Mucosa of gallbladder (tissue), 1 donor: ENCODE measurements at regions not wholly inside any gene's neighbourhood (a gene's known extent, or its start where the extent isn't known, plus 50 kb on each side); places are given as distances from the start of the nearest gene placed in this dataset.

Experiments used
- DNase-seq: peaks from one replicate; pipeline ENCODE4 v3.0.0-alpha.2; 2020; ENCODE audit warnings: low spot score
- donor health status: DM: no; HTN: no; CAD: no.

DNA sequence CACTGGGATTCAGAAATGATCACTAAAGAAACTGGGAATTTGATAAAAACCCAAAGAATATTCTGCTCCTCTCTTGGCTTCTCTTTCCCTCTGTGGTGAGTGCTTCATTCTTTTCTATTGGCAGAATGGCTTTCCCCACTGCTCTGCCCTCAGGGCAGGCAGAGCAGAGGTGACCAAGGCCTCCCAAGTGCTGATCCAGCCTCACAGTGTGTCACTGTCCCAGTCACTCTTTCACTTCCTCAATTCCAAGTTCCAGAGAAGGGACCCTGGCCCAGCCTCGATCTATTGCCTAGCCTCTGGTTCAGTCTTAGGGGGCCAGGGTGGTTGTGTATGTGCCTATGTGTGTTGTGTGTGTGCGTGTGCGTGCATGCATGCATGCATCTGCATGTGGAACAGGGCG is 180.6 kb upstream of the TMTC4 start:
- no peak for DNase-seq

DNA sequence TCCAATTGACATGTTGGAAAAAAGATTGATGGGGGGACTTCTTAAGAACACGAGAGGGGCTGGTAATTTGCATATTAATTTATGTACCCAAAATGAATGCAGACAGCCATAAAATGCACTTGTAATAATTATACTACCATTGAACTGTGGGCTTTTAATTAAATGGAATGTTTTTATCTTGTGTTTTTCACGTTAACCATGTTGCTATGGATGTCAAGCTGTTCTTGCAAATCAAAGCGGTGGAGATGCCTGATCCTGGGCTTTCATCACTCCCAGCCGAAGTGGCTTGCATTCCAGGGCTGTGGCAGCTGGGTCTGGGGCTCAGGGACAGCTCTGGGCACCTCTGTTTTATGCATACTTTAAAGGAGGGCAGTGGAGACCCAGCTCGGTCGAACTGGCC is 179.4 kb upstream of the TMTC4 start:
- no peak for DNase-seq

DNA sequence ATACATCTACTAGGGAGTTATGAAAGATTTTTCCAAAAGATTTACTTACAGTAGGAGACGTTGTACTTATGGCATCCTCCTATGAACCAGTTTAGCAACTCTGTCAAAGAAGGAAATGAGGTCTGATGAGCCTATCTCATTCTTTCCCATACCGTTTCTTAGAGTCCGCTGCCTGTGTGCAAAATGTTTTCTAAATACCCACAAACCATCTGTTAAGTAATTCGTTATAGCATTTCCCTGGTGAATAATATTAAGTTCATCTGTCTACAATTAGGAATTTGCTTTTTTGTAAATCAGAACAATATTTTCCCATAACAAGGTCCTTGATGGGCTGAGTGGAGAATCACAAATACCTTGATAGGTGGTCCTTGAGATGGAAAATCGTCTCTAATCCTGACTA is 178.8 kb upstream of the TMTC4 start:
- DNase-seq: no peak

DNA sequence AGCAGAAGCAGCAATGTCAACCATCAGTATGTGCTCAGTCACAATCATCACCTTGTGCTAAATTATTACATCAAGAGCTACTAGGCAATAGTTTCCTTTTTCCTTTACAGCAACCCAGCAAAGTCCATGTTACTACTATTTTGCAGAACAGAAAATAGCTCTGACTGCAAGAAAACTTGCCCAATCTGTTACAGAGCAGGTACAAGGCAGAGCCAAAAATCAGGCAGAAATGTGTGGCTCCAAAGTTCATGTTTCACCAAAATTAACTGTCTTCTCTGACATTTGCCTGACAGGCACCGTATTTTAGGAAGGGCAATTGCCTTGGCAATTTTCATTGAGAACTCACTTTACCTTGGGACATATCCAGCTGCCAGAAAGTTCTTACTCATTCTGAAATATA is 177.6 kb upstream of the TMTC4 start:
- DNase-seq: no peak

DNA sequence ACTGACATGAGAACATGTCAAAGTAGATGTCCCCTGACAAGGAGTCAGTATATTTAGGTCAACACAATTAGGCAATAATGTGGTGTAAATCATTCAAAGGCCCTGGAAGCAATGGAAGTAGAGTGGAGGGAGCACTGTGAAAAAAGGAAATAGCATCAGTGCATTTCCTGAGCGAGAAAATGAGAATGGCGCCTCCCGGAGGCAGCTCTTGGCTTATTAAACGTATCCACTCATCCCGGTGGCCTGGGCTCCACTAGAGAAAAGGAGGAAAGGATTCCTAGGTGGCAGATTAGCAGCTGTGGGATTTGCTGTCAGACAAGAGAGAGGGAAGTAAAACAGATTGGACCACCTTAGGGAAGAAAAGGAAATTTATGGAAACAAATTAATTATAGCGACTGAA is 173.7 kb upstream of the TMTC4 start:
- DNase-seq: no peak

DNA sequence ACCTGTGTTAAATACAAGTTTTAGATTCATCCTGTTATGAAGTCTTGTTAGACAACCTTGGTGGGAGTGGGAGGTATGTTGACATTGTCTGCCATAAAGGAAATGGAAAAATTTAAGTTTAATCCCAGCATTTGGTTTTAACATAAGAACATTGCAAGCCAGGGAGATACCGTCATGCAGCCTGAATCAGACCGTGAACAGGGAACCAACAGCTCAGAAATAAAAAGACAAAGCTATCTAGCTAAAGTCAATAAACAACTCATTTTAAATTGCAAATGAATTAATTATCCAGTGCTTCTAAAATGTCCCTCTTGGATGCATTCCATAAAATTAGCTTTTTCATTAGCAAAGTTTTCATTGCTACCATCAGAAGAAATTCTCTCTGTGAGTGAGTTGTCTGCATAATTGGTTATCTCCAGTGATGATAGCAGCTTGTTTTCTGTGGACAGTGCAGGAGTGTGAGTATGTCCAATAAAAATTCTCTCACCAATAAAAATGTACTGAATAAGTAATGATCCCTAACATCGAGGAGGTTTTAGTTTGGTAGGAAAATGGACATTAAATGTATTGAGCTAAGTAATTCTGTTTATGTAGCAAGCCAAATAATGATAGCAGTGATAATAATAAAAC is 170.6 kb upstream of the TMTC4 start:
- no peak for DNase-seq

DNA sequence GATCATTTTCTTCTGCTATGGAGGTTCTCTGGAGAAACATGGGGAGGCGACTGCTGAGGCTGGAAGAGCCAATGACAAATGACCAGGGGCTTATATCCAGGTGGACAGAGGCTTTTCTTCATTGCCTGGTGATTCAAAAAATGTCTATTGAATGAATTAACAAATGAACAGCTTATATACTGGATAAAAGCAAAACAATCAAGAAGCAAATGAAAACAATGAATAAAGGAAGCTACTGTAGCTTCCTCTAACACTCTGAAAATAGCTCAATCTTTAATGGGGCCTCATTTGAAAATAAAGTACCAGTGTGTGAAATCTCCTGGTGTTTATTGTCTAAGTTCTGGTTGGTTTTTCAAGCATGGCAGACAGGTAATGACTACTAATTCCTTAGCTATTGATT is 167.5 kb upstream of the TMTC4 start:
- DNase-seq: no peak

DNA sequence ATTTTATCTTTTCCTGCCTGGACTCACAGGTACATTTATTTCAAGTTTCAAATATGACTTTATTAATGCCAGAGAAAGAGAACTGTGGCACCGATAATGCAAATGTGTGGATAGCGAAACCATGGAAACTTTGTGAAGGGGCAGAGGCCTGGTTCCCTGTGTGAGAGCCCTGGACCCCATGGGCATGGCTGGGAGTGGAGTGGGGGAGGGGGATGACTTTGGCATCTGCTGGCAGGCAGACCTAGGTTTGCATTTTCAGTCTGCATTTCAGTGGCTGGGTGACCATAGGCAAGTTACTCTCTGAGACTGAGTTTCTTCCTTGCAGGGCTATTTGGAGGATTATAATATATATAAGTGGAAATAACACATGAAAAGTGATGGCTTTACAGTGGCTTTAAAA is 163.8 kb upstream of the TMTC4 start:
- DNase-seq: no peak

DNA sequence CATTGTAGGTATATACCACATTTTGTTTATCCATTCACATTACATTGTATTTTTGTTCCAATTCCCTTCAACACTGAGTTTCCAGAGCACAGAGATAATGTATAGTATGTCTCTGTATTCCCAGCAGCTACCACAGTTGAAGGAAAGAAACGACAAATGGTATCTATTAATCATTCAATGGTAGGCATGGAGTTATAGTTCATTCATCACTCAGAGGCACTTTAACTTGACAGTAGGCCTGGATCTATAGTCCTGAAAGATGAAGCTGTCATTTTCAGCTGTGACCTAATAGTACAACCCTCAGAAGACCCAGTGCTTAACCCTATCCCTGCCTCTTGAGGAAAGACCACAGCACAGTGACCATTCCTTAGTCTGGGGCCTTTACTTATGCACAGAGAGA is 163.0 kb upstream of the TMTC4 start:
- DNase-seq: no peak

DNA sequence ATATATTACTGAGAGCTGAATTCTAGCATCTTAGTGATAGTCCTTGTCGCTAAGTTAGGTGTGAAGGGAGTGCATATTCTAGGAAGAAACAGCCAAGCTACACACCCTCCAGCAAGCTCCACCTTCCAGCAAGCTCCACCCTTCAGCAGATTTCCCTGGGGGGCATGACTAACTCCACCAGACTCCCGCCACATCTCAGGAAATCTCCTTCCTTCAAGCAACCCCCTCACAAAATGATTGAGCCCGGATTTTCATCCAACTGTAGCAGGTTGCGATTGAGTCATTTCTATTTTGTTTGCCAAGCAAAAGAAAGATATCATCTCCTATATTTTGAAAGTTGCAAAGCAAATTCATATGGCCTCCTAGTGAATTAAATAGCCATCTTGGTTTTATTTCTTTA is 162.1 kb upstream of the TMTC4 start:
- DNase-seq: no peak

DNA sequence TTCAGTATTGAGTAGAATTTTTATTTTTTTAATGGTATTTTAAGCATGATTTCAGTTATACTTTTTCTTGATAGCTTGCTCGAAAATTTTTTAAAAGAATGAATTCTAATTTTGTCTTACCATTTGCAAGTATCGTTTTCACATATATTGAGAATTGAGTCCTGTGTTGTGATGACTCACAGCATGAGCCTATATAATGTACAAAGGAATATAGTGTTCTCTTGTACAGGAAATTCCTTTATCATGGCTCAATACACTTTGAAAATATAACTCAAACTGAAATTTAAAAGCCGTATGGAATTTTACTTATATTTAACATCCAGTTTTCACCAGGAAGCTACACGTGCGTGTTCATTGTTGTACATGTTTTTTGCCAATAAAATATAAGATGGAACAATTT is 161.1 kb upstream of the TMTC4 start:
- DNase-seq: no peak

DNA sequence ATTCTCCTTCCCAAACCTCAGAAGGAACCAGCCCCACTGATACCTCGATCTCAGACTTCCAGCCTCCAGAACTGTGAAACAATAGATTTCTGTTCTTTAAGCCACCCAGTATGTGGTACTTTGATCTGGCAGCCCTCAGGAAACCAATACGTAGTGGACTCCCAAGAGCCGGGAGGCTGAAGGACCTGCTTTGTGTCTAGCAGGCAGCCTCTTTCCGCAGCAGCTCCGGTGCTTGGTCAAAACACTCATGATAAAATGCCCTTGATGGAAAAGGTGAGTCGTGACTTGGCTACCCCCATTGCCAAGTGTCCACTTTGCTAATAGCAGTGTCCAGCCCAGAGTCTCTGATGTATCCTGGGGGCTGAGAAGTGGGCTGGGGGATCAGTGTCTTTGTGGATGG is 158.8 kb upstream of the TMTC4 start:
- DNase-seq: no peak

DNA sequence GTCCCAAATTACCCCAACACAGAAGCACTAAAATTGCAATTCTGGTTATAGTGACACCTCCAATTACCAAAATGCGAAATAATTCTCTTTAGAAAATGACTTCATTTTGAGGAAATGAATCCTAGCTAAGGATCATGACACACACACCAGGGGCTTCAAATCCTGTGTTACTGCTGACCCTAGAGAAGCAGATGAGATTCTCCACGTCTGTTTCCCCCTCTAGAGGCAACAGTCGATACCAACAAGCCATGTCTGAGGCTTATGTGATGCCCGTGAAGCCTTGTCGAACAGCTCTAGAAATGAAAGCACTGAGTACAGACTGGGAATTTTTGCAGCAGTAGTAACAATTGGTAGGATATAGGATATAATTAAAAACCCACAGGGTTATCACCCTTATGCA is 153.6 kb upstream of the TMTC4 start:
- no peak for DNase-seq

DNA sequence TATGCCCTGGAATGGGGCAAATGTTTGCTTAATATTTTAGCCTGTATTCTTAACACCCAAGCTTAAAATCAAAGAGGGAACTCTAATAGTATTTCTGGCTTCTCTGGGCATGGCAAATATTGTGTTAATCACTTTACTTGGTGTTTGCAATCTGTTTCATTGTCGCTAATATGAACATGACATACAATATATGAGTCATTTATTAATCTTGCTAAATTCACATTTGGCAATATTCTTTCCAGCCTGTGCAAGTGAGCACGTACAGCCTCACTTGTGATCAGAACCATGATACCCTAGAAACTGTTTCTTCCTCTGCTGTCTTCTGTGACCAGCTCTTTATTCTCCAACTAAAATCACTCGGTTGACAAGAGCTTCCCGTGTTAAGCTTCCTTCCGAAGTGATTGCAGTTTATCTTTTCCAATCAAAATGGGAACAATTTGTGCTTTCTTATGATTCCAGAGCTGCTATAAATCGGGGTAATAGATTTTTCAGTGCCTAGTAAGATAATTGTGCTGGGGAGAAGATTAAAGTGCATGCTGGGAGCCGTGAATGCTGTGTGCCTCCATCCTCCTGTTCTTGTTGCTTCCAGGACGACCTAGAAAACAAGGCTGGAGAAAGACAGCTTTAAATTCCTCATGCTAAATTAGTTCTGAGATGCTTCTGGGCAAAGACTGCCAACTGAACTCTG is 153.0 kb upstream of the TMTC4 start:
- DNase-seq: no peak

DNA sequence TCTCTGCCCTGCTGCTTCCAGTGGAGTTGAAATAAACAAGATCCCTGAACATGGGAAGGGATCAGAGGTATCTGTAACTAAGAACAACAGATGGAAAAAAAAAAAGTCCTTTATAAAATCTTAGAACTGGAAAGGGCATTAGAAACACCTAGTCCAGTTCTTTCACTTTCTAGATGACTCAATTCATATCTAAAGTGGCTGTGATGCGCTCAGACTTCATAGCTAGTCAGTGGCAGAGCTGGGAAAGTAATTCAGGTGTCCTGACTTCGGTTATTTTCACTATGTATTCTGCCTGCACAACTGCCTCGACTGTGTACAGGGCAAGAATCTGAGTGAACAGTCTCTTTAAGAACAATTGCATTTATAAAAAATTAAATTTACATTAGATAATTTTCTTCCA is 151.8 kb upstream of the TMTC4 start:
- no peak for DNase-seq

DNA sequence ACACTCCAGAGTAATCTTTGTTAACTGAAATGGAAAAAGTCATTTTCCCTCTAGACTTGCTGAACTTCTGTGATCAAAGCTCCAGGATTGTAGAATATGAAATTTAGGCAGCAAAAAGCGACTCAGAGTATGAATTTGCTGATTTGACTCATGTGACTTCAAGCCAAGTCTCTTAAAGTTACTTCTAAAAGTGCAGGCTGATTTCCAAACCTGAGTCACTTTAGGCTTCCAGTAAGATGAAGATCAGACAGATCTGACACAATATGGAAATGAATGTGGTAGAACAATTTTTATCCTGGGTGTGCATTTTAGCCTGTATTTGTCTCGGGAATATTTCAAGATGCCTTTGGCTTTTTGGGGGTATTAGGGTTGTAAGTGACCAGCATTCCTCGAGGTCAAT is 151.0 kb upstream of the TMTC4 start:
- DNase-seq: no peak

DNA sequence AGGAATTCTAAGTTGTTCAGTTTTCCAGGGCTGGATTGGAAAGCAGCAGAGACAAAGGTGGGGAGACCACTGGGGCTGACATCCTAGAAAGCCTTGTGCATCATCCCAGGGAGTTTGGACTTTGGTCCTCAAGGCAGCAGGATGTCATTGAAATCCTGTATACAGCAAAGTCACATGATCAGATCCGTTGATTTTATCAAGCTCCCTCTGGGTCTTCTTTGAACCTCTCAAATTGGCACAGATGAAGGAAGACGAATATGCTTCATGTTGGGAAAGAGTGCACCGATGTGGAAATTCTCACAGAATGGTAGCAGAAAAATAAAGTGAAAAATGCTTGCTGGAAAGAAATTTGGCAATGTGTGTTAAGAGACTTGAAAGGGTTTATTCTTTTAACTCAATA is 149.8 kb upstream of the TMTC4 start:
- no peak for DNase-seq

DNA sequence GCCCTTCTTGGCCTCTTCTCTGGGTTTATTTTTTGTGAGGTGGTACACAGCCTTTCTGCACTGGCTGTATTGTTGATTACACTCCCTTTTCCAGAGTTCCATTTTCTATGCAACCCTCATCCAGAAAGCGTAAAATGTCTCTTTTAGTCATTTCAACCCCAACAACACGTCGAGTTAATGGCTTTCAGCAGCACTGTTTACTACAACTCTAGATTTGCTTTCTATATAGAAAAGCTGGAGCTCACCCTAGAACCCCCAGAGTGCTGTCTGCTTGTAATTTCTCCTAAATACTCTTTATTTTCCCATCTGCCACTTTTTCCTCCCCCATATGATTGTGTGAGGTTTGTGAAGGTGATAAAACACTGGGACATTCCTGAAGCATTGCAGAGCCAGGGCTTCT is 148.9 kb upstream of the TMTC4 start:
- no peak for DNase-seq

DNA sequence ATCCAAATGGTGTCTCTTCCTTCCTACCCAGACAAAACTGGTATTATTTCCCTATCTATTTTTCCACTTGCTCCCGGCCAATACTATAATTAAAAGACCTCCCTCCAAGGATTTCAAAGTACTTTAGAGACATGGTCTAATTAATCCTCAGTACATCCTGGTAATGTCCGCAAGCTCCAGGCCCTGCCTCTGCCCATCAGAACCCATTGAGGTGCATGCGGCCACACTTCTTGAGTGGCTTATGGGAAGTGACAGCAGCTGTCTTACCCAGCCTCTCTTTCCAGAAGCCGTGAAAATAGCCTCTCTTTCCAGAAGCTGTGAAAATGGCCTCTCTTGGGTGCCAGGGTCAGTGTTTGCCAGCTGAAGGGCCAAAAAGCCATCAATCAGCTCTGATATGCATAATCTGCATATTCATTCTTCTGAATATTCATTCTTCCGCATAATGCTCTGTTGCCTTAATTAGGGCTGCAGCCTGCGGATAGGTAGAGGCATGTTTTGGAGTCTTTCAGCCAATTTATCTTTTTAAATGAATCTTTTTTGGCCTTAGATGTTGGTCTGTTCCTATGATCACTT is 148.4 kb upstream of the TMTC4 start:
- DNase-seq: no peak

DNA sequence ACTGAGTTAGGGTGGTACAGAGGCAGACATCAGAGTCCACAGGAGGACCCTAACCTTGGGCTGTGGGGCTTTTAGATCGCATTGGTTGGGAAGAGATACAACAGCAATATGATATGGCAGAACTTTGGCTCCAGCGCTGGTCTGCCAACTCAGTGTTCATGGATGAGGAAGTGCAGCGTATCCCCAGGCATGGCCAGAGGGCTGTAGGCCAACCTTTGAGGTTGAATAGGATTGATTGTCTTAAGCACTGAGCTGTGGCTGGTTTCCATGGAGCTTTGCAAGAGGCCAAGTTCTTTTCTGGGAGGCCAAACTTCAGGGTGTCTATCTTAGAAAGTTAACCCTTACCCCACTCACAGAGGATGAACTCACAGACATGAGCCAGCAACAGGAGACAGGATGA is 144.1 kb upstream of the TMTC4 start:
- peak; percentile 22 for DNase-seq

DNA sequence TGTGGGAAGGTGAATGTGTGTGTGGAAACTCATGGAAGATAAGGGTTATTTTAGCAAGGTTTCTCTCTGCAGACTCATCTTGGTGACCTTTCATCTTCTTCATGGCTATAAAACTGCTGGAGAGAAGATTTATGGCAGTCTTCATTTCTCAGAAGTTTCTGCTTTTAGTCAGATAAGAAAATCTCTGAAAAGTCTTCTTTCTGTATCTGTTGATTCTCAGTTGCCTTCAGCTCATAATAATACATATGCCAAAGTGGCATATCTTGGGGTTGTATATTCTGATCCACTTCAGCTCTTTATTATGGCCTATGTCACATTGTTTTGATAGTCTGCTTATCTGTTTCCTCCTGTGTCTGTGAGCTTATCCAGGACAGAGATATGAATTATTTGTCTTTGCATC is 143.3 kb upstream of the TMTC4 start:
- DNase-seq: no peak

DNA sequence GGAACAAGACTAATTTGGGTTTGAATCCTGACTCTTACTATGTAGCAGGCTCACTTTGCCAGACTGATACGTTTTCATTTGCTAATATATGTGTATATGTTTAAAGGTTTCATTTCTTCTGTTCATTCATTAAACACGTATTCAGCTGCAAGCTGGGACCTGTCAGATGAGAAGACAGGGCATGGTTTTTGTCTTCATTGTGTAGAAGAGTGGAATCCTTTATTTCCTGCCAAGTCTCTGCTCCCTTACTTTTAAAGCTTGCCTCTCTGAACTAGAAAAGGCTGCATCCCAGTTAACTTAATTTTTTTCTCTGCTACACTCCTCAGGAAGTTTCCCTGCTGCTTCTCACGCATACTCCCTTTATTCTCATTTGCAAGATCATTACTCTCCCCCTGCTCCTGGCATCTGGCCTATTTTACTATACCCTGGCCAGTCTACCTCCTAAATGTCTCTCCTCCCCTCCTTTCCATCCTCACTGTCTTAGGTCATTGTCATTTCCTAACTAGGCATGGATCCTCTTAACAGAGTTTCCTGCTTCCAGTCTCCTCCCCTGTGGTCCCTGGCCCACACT is 141.0 kb upstream of the TMTC4 start:
- DNase-seq: peak; percentile 27

DNA sequence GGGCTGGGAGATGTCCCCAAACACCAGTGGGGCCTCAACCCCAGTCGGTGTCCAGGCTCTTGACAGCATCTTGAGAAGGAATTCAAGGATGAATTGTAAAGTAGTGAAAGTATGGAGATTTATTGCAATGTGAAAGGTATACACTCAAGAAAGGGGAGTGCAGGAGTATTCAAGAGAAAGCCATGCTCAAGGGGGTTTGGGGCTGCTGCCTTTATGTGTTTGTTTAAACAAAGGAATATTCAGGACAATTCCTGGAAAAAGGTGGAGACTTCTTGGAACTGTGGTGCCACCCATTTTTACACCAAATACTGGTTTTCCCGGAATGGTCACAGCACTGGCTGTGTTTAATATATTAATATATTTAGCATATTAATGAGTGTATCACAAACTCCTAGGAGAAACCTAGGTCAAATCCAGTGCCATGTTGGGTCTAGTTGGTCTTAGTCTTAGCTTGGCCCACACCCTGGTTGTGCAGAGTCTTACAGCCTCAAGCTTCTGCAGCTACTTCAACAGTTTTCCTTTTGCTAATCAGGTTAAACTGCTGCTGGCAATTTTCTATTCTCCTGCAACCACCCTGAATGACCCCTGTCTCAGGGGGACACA is 138.5 kb upstream of the TMTC4 start:
- no peak for DNase-seq
